ENCODE measurements at regions not wholly inside any gene's neighbourhood (a gene's known extent, or its start where the extent isn't known, plus 50 kb on each side); places are given as distances from the start of the nearest gene placed in this dataset.

- no peak overlapping the region for H3K9ac ChIP-seq (ENCODE audit: low read length)
- no peaks in the 10 kb centered on the region for H3K27me3 ChIP-seq (ENCODE audit: low read length)
- H3K4me2 ChIP-seq (ENCODE audit: low read length), result no peak overlapping the region
- DNase-seq (no peak), ATAC-seq (no peak)
- ChIA-PET POLR2A (ENCODE audit: unreplicated experiment) (no interaction called here), CTCF (no interaction called here)
- no peaks in the 10 kb centered on the region for H3K36me3 ChIP-seq (ENCODE audit: low read depth, low read length)
- no peaks in the 10 kb centered on the region for H3K9me3 ChIP-seq (ENCODE audit: low read length)
- H3K79me2 ChIP-seq (ENCODE audit: low read length), result no peaks in the 10 kb centered on the region
- intact Hi-C loops (cut with micrococcal nuclease), result no loop called here
- no peak overlapping the region for H3K4me3 ChIP-seq (ENCODE audit: low read length)
- no TSS peak for BruUV-seq (replicated peaks)
- no peak for TF ChIP-seq EZH2 (IDR thresholded peaks at IDR 0.05; ENCODE audit: low read length, unreplicated experiment)
- TF ChIP-seq, protein P1, sequence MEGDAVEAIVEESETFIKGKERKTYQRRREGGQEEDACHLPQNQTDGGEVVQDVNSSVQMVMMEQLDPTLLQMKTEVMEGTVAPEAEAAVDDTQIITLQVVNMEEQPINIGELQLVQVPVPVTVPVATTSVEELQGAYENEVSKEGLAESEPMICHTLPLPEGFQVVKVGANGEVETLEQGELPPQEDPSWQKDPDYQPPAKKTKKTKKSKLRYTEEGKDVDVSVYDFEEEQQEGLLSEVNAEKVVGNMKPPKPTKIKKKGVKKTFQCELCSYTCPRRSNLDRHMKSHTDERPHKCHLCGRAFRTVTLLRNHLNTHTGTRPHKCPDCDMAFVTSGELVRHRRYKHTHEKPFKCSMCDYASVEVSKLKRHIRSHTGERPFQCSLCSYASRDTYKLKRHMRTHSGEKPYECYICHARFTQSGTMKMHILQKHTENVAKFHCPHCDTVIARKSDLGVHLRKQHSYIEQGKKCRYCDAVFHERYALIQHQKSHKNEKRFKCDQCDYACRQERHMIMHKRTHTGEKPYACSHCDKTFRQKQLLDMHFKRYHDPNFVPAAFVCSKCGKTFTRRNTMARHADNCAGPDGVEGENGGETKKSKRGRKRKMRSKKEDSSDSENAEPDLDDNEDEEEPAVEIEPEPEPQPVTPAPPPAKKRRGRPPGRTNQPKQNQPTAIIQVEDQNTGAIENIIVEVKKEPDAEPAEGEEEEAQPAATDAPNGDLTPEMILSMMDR (conservative IDR thresholded peaks at IDR 0.05; ENCODE audit: low read depth, low read length), result no peak
- no peak for TF ChIP-seq EZH2phosphoT487 (IDR thresholded peaks at IDR 0.05; ENCODE audit: borderline replicate concordance, low read length)
- H3F3A ChIP-seq (ENCODE audit: low read length, unreplicated experiment), result no peaks in the 10 kb centered on the region
- H3K9me2 ChIP-seq (replicated peaks; ENCODE audit: low read length), result no peaks in the 10 kb centered on the region
- H3K27ac ChIP-seq (ENCODE audit: low read length), result no peak overlapping the region
- no peaks in the 10 kb centered on the region for H4K20me1 ChIP-seq (ENCODE audit: low read length)
- H3K4me1 ChIP-seq (ENCODE audit: insufficient read depth, low read length), result no peaks in the 10 kb centered on the region
- no peak overlapping the region for H2AFZ ChIP-seq (ENCODE audit: low read length)
These were observed 55.9 kb upstream of the BMP2K start for GRCh38 chr4:78720204-78720603.

- Histone ChIP-seq H3K4me3 (ENCODE audit: low read length) (no peak overlapping the region), H3K79me2 (ENCODE audit: low read length) (no peaks in the 10 kb centered on the region), H2AFZ (ENCODE audit: low read length) (no peak overlapping the region), H3K27ac (ENCODE audit: low read length) (no peak overlapping the region), H3F3A (ENCODE audit: low read length, unreplicated experiment) (no peaks in the 10 kb centered on the region), H3K4me1 (ENCODE audit: insufficient read depth, low read length) (no peaks in the 10 kb centered on the region), H4K20me1 (ENCODE audit: low read length) (no peaks in the 10 kb centered on the region), H3K36me3 (ENCODE audit: low read depth, low read length) (no peaks in the 10 kb centered on the region), H3K4me2 (ENCODE audit: low read length) (no peak overlapping the region), H3K27me3 (ENCODE audit: low read length) (no peaks in the 10 kb centered on the region), H3K9me3 (ENCODE audit: low read length) (no peaks in the 10 kb centered on the region), H3K9ac (ENCODE audit: low read length) (no peak overlapping the region), H3K9me2 (replicated peaks; ENCODE audit: low read length) (no peaks in the 10 kb centered on the region)
- no peak for ATAC-seq
- no peak for DNase-seq
- POLR2A ChIA-PET (ENCODE audit: unreplicated experiment), result no interaction called here
- intact Hi-C loops (cut with micrococcal nuclease), result no loop called here
- CTCF ChIA-PET, result no interaction called here
- TF ChIP-seq EZH2phosphoT487 (IDR thresholded peaks at IDR 0.05; ENCODE audit: borderline replicate concordance, low read length), result no peak
- TF ChIP-seq, protein P1 (conservative IDR thresholded peaks at IDR 0.05; ENCODE audit: low read depth, low read length), result no peak
- no peak for TF ChIP-seq EZH2 (IDR thresholded peaks at IDR 0.05; ENCODE audit: low read length, unreplicated experiment)
- BruUV-seq (replicated peaks), result no TSS peak
These were observed 55.0 kb upstream of the BMP2K start for GRCh38 chr4:78720994-78721677.

DNA sequence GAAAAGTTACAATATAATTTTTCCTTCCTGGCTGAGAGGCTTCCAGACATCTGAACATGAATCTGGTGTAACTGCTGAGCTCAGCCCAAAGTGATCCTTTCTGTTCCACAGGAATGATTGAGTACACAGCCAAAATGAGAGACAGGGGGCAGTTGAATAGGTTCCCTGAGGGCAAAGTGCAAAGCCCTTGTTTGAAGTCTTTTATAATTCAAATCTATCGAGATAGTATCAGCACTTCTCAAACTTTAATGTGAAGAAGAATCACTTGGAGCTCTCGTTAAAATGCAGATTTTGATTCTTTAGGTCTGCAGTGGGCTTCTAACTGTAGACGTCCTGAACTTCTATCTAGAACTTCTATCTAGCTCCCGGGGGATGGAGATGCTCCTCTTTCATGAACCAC lies 54.4 kb upstream of the BMP2K start:
- ATAC-seq (no peak), DNase-seq (no peak)
- POLR2A ChIA-PET (ENCODE audit: unreplicated experiment), result no interaction called here

More for the DNA sequence above, 54.4 kb upstream of the BMP2K start:
- intact Hi-C loops (cut with micrococcal nuclease), result no loop called here
- no peak for TF ChIP-seq EZH2 (IDR thresholded peaks at IDR 0.05; ENCODE audit: low read length, unreplicated experiment)
- TF ChIP-seq, protein P1 (conservative IDR thresholded peaks at IDR 0.05; ENCODE audit: low read depth, low read length), result no peak
- TF ChIP-seq EZH2phosphoT487 (IDR thresholded peaks at IDR 0.05; ENCODE audit: borderline replicate concordance, low read length), result no peak
- H3F3A ChIP-seq (ENCODE audit: low read length, unreplicated experiment), result no peaks in the 10 kb centered on the region
- H4K20me1 ChIP-seq (ENCODE audit: low read length), result no peaks in the 10 kb centered on the region
- H3K4me3 ChIP-seq (ENCODE audit: low read length), result no peak overlapping the region
- H3K9me3 ChIP-seq (ENCODE audit: low read length), result no peaks in the 10 kb centered on the region
- H3K9me2 ChIP-seq (replicated peaks; ENCODE audit: low read length), result no peaks in the 10 kb centered on the region
- H3K4me2 ChIP-seq (ENCODE audit: low read length), result no peak overlapping the region
- H3K27ac ChIP-seq (ENCODE audit: low read length), result no peak overlapping the region
- no peaks in the 10 kb centered on the region for H3K36me3 ChIP-seq (ENCODE audit: low read depth, low read length)
- CTCF ChIA-PET, result no interaction called here
- no peaks in the 10 kb centered on the region for H3K27me3 ChIP-seq (ENCODE audit: low read length)
- no peak overlapping the region for H2AFZ ChIP-seq (ENCODE audit: low read length)
- H3K79me2 ChIP-seq (ENCODE audit: low read length), result no peaks in the 10 kb centered on the region
- no TSS peak for BruUV-seq (replicated peaks)
- H3K4me1 ChIP-seq (ENCODE audit: insufficient read depth, low read length), result no peaks in the 10 kb centered on the region
- H3K9ac ChIP-seq (ENCODE audit: low read length), result no peak overlapping the region
